Effector memory CD8-positive, alpha-beta T cell (primary cell): ENCODE measurements at regions not wholly inside any gene's neighbourhood (a gene's known extent, or its start where the extent isn't known, plus 50 kb on each side); places are given as distances from the start of the nearest gene placed in this dataset.
"Not testable (repeated sequence)": the region's sequence is repeated elsewhere in the genome, so short reads cannot be mapped to it uniquely, and the experiment has no call there.

ENCODE experiments used
- ATAC-seq: fragments of 150-1000 bp; cut with Tn5 transposase; replicated peaks from 2 replicates; pipeline ENCODE4 v1.10.0; 2021; ENCODE audit warnings: mild to moderate bottlenecking, moderate library complexity
- DNase-seq, 3 experiments: peaks; one replicate each; pipeline ENCODE4 v3.0.0; 2021
- H3K27ac Mint-ChIP-seq, 2 donors: one replicate each; pipeline ENCODE4 v1.8.0; 2022; ENCODE audit warnings: mild to moderate bottlenecking in 2 of 2, mixed read lengths in 2 of 2, moderate library complexity in 2 of 2
- H3K27me3 Mint-ChIP-seq, 2 donors: one replicate each; pipeline ENCODE4 v1.8.0; 2022; ENCODE audit warnings: mixed read lengths in 2 of 2
- H3K36me3 Mint-ChIP-seq: one replicate; pipeline ENCODE4 v1.8.0; 2022; ENCODE audit warnings: mild to moderate bottlenecking, moderate library complexity, mixed read lengths; ENCODE audit not compliant: insufficient read depth
- H3K4me1 Mint-ChIP-seq, 2 donors: one replicate each; pipeline ENCODE4 v1.8.0; 2022; ENCODE audit warnings: low read depth in 2 of 2, mixed read lengths in 2 of 2
- H3K4me3 Mint-ChIP-seq, 2 donors: one replicate each; pipeline ENCODE4 v1.8.0; 2022; ENCODE audit warnings: mild to moderate bottlenecking in 2 of 2, mixed read lengths in 2 of 2, moderate library complexity in 2 of 2
- H3K9me3 Mint-ChIP-seq, 2 donors: one replicate each; pipeline ENCODE4 v1.8.0; 2022; ENCODE audit warnings: mixed read lengths in 2 of 2

- no peak for DNase-seq
- no peak for ATAC-seq
- no peaks in the 10 kb centered on the region for H3K4me1 Mint-ChIP-seq
- H3K9me3 Mint-ChIP-seq = peaks cover 9 to 15% of the 10 kb centered on the region in 2 donors
- H3K36me3 Mint-ChIP-seq = no peaks in the 10 kb centered on the region
- H3K27me3 Mint-ChIP-seq = no peaks in the 10 kb centered on the region
- H3K27ac Mint-ChIP-seq = no peak overlapping the region
- H3K4me3 Mint-ChIP-seq = no peak overlapping the region
These were observed 1407.8 kb upstream of the C9orf72 start for GRCh38 chr9:28981129-28981528.

GRCh38 chr9:28981711-28982110 lies 1408.4 kb upstream of the C9orf72 start:
- no peak for ATAC-seq

GRCh38 chr9:28984016-28984415 lies 1410.7 kb upstream of the C9orf72 start:
- Mint-ChIP-seq H3K27ac (no peak overlapping the region), H3K4me3 (no peak overlapping the region), H3K9me3 (peaks cover 8 to 15% of the 10 kb centered on the region in 2 donors), H3K4me1 (no peaks in the 10 kb centered on the region), H3K27me3 (no peaks in the 10 kb centered on the region), H3K36me3 (no peaks in the 10 kb centered on the region)
- ATAC-seq = no peak
- DNase-seq = no peak

More at GRCh38 chr9:28981711-28982110, 1408.4 kb upstream of the C9orf72 start:
- H3K4me1 Mint-ChIP-seq = no peaks in the 10 kb centered on the region
- no peak for DNase-seq
- no peak overlapping the region for H3K27ac Mint-ChIP-seq
- no peaks in the 10 kb centered on the region for H3K36me3 Mint-ChIP-seq
- no peak overlapping the region for H3K4me3 Mint-ChIP-seq
- peaks cover 9 to 15% of the 10 kb centered on the region in 2 donors for H3K9me3 Mint-ChIP-seq
- no peaks in the 10 kb centered on the region for H3K27me3 Mint-ChIP-seq

- H3K27ac Mint-ChIP-seq, H3K4me1 Mint-ChIP-seq, H3K27me3 Mint-ChIP-seq, H3K36me3 Mint-ChIP-seq, ATAC-seq, H3K4me3 Mint-ChIP-seq, DNase-seq: not testable (repeated sequence)
- H3K9me3 Mint-ChIP-seq = peaks cover 1 to 13% of the 10 kb centered on the region in 2 donors
These were observed 1416.7 kb upstream of the C9orf72 start for GRCh38 chr9:28990009-28990408.

- DNase-seq = no peak
- H3K36me3 Mint-ChIP-seq = no peaks in the 10 kb centered on the region
These were observed 1425.8 kb upstream of the C9orf72 start for GRCh38 chr9:28999057-28999456.

GRCh38 chr9:28999806-29000205 lies 1426.5 kb upstream of the C9orf72 start:
- H3K9me3 Mint-ChIP-seq = peaks cover 0 to 8% of the 10 kb centered on the region in 2 donors
- H3K27me3 Mint-ChIP-seq = no peaks in the 10 kb centered on the region
- H3K27ac Mint-ChIP-seq = no peak overlapping the region
- no peaks in the 10 kb centered on the region for H3K36me3 Mint-ChIP-seq
- no peaks in the 10 kb centered on the region for H3K4me1 Mint-ChIP-seq
- no peak for DNase-seq
- no peak overlapping the region for H3K4me3 Mint-ChIP-seq
- no peak for ATAC-seq

More at GRCh38 chr9:28999057-28999456, 1425.8 kb upstream of the C9orf72 start:
- Mint-ChIP-seq H3K27me3 (no peaks in the 10 kb centered on the region), H3K4me1 (no peaks in the 10 kb centered on the region), H3K9me3 (peaks cover 0 to 8% of the 10 kb centered on the region in 2 donors), H3K4me3 (no peak overlapping the region), H3K27ac (no peak overlapping the region)
- no peak for ATAC-seq

- no peaks in the 10 kb centered on the region for H3K27me3 Mint-ChIP-seq
These were observed 1427.7 kb upstream of the C9orf72 start for GRCh38 chr9:29001006-29001405.

GRCh38 chr9:29004988-29005387 lies 1431.7 kb upstream of the C9orf72 start:
- no peak overlapping the region for H3K4me3 Mint-ChIP-seq
- H3K4me1 Mint-ChIP-seq = no peaks in the 10 kb centered on the region
- H3K27ac Mint-ChIP-seq = no peak overlapping the region
- ATAC-seq = no peak
- H3K9me3 Mint-ChIP-seq = peaks cover 0 to 8% of the 10 kb centered on the region in 2 donors
- no peaks in the 10 kb centered on the region for H3K27me3 Mint-ChIP-seq
- H3K36me3 Mint-ChIP-seq = no peaks in the 10 kb centered on the region
- no peak for DNase-seq

More at GRCh38 chr9:29001006-29001405, 1427.7 kb upstream of the C9orf72 start:
- Mint-ChIP-seq H3K27ac (no peak overlapping the region), H3K4me3 (no peak overlapping the region), H3K36me3 (no peaks in the 10 kb centered on the region), H3K4me1 (no peaks in the 10 kb centered on the region), H3K9me3 (peaks cover 0 to 8% of the 10 kb centered on the region in 2 donors)
- DNase-seq (no peak), ATAC-seq (no peak)

- no peaks in the 10 kb centered on the region for H3K27me3 Mint-ChIP-seq
- no peak overlapping the region for H3K4me3 Mint-ChIP-seq
- H3K9me3 Mint-ChIP-seq = peaks cover 0 to 8% of the 10 kb centered on the region in 2 donors
- H3K36me3 Mint-ChIP-seq = no peaks in the 10 kb centered on the region
- DNase-seq (no peak), ATAC-seq (no peak)
- H3K27ac Mint-ChIP-seq = no peak overlapping the region
- H3K4me1 Mint-ChIP-seq = no peaks in the 10 kb centered on the region
These were observed 1433.3 kb upstream of the C9orf72 start for GRCh38 chr9:29006628-29007027.

GRCh38 chr9:29012911-29013310 lies 1439.6 kb upstream of the C9orf72 start:
- H3K36me3 Mint-ChIP-seq = no peaks in the 10 kb centered on the region
- ATAC-seq = no peak
- H3K4me3 Mint-ChIP-seq = no peak overlapping the region
- DNase-seq = no peak
- no peaks in the 10 kb centered on the region for H3K27me3 Mint-ChIP-seq
- peaks cover 0 to 2% of the 10 kb centered on the region in 2 donors for H3K9me3 Mint-ChIP-seq
- H3K27ac Mint-ChIP-seq = no peak overlapping the region
- H3K4me1 Mint-ChIP-seq = no peaks in the 10 kb centered on the region

GRCh38 chr9:29021632-29022031 lies 1448.4 kb upstream of the C9orf72 start:
- no peak overlapping the region for H3K4me3 Mint-ChIP-seq
- H3K36me3 Mint-ChIP-seq = no peaks in the 10 kb centered on the region
- no peaks in the 10 kb centered on the region for H3K4me1 Mint-ChIP-seq
- ATAC-seq (no peak), DNase-seq (no peak)
- H3K9me3 Mint-ChIP-seq = peaks cover 13 to 14% of the 10 kb centered on the region in 2 donors
- H3K27me3 Mint-ChIP-seq = no peaks in the 10 kb centered on the region
- no peak overlapping the region for H3K27ac Mint-ChIP-seq

GRCh38 chr9:29038332-29038731 lies 1465.1 kb upstream of the C9orf72 start:
- Mint-ChIP-seq H3K36me3 (no peaks in the 10 kb centered on the region), H3K27ac (no peak overlapping the region), H3K27me3 (no peaks in the 10 kb centered on the region), H3K4me3 (no peak overlapping the region), H3K4me1 (no peaks in the 10 kb centered on the region), H3K9me3 (peaks cover 0 to 8% of the 10 kb centered on the region in 2 donors)
- DNase-seq = no peak
- ATAC-seq = no peak

- DNase-seq (no peak), ATAC-seq (no peak)
- Mint-ChIP-seq H3K4me3 (no peak overlapping the region), H3K27me3 (no peaks in the 10 kb centered on the region), H3K36me3 (no peaks in the 10 kb centered on the region), H3K27ac (no peak overlapping the region), H3K4me1 (no peaks in the 10 kb centered on the region), H3K9me3 (peaks cover 0 to 8% of the 10 kb centered on the region in 2 donors)
These were observed 1466.0 kb upstream of the C9orf72 start for GRCh38 chr9:29039258-29039657.

- H3K27ac Mint-ChIP-seq = no peak overlapping the region
- H3K36me3 Mint-ChIP-seq = no peaks in the 10 kb centered on the region
- no peaks in the 10 kb centered on the region for H3K27me3 Mint-ChIP-seq
- DNase-seq (no peak), ATAC-seq (no peak)
- H3K4me3 Mint-ChIP-seq = no peak overlapping the region
- no peaks in the 10 kb centered on the region for H3K4me1 Mint-ChIP-seq
- H3K9me3 Mint-ChIP-seq = peaks cover 0 to 2% of the 10 kb centered on the region in 2 donors
These were observed 1469.8 kb upstream of the C9orf72 start for GRCh38 chr9:29043072-29043471.

GRCh38 chr9:29044959-29045358 lies 1471.7 kb upstream of the C9orf72 start:
- H3K36me3 Mint-ChIP-seq = no peaks in the 10 kb centered on the region

More at GRCh38 chr9:29044959-29045358, 1471.7 kb upstream of the C9orf72 start:
- no peak for DNase-seq
- H3K4me3 Mint-ChIP-seq = no peak overlapping the region
- H3K4me1 Mint-ChIP-seq = no peaks in the 10 kb centered on the region
- H3K9me3 Mint-ChIP-seq = no peaks in the 10 kb centered on the region
- H3K27me3 Mint-ChIP-seq = no peaks in the 10 kb centered on the region
- no peak for ATAC-seq
- no peak overlapping the region for H3K27ac Mint-ChIP-seq
